ENCODE measurements at regions not wholly inside any gene's neighbourhood (a gene's known extent, or its start where the extent isn't known, plus 50 kb on each side); places are given as distances from the start of the nearest gene placed in this dataset.
"Not testable (repeated sequence)": the region's sequence is repeated elsewhere in the genome, so short reads cannot be mapped to it uniquely, and the experiment has no call there.

GRCh38 chr4:120005527-120005926 is 61.1 kb downstream of the MAD2L1 start:
- H3K9me3 Mint-ChIP-seq = peaks cover 0 to 3% (median 0%) of the 10 kb centered on the region in 11 donors
- DNase-seq = no peak
- ChIA-PET CTCF (no interaction called here), POLR2A (no interaction called here)
- intact Hi-C loops (cut with micrococcal nuclease) = no loop called here
- Histone ChIP-seq H3K4me1 (ENCODE audit: control insufficient read depth in 2 of 2, insufficient read depth in 2 of 2, low read length in 2 of 2) (no peaks in the 10 kb centered on the region), H3K27ac (ENCODE audit: low read depth, low read length) (no peak overlapping the region), H3K9me3 (ENCODE audit: control insufficient read depth in 2 of 3, low read length in 3 of 3) (no peaks in the 10 kb centered on the region), H3K27me3 (ENCODE audit: control insufficient read depth in 2 of 2, insufficient read depth in 2 of 2, low read length in 2 of 2) (no peaks in the 10 kb centered on the region), H3K36me3 (ENCODE audit: control insufficient read depth in 2 of 3, insufficient read depth in 3 of 3, low read length in 3 of 3) (no peaks in the 10 kb centered on the region), H3K4me3 (ENCODE audit: low read length) (no peak overlapping the region)
- ATAC-seq = no peak
- no peak overlapping the region for H3K27ac Mint-ChIP-seq
- H3K36me3 Mint-ChIP-seq = no peaks in the 10 kb centered on the region
- H3K27me3 Mint-ChIP-seq = peaks cover 4 to 29% (median 11%) of the 10 kb centered on the region in 5 donors
- H3K4me1 Mint-ChIP-seq = no peaks in the 10 kb centered on the region
- H3K4me3 Mint-ChIP-seq = no peak overlapping the region

- Histone ChIP-seq H3K9me3 (ENCODE audit: control insufficient read depth in 2 of 3, low read length in 3 of 3) (no peaks in the 10 kb centered on the region), H3K36me3 (ENCODE audit: control insufficient read depth in 2 of 3, insufficient read depth in 3 of 3, low read length in 3 of 3) (no peaks in the 10 kb centered on the region), H3K27ac (ENCODE audit: low read depth, low read length) (no peak overlapping the region), H3K27me3 (ENCODE audit: control insufficient read depth in 2 of 2, insufficient read depth in 2 of 2, low read length in 2 of 2) (no peaks in the 10 kb centered on the region), H3K4me3 (ENCODE audit: low read length) (no peak overlapping the region), H3K4me1 (ENCODE audit: control insufficient read depth in 2 of 2, insufficient read depth in 2 of 2, low read length in 2 of 2) (no peaks in the 10 kb centered on the region)
- Mint-ChIP-seq H3K9me3 (peaks cover 0 to 3% (median 0%) of the 10 kb centered on the region in 11 donors), H3K36me3 (no peaks in the 10 kb centered on the region), H3K4me3 (no peak overlapping the region), H3K27me3 (peaks cover 4 to 29% (median 11%) of the 10 kb centered on the region in 5 donors), H3K27ac (no peak overlapping the region), H3K4me1 (no peaks in the 10 kb centered on the region)
- intact Hi-C loops (cut with micrococcal nuclease) = no loop called here
- no peak for DNase-seq
- ChIA-PET CTCF (no interaction called here), POLR2A (no interaction called here)
- no peak for ATAC-seq
Measured at GRCh38 chr4:120005076-120005475, 61.6 kb downstream of the MAD2L1 start.

- intact Hi-C loops (cut with micrococcal nuclease) = no loop called here
- peaks cover 2 to 36% (median 11%) of the 10 kb centered on the region in 5 donors for H3K27me3 Mint-ChIP-seq
- peaks cover 0 to 3% (median 0%) of the 10 kb centered on the region in 11 donors for H3K9me3 Mint-ChIP-seq
- H3K4me3 ChIP-seq (ENCODE audit: low read length) = no peak overlapping the region
- no peaks in the 10 kb centered on the region for H3K27me3 ChIP-seq (ENCODE audit: control insufficient read depth in 2 of 2, insufficient read depth in 2 of 2, low read length in 2 of 2)
- no peak overlapping the region for H3K27ac ChIP-seq (ENCODE audit: low read depth, low read length)
- POLR2A ChIA-PET = no interaction called here
- CTCF ChIA-PET = no interaction called here
- H3K9me3 ChIP-seq (ENCODE audit: control insufficient read depth in 2 of 3, low read length in 3 of 3) = no peaks in the 10 kb centered on the region
- H3K27ac Mint-ChIP-seq = no peak overlapping the region
- H3K4me1 Mint-ChIP-seq = no peaks in the 10 kb centered on the region
- no peak for ATAC-seq
- no peaks in the 10 kb centered on the region for H3K4me1 ChIP-seq (ENCODE audit: control insufficient read depth in 2 of 2, insufficient read depth in 2 of 2, low read length in 2 of 2)
- no peaks in the 10 kb centered on the region for H3K36me3 Mint-ChIP-seq
- DNase-seq = no peak
- H3K36me3 ChIP-seq (ENCODE audit: control insufficient read depth in 2 of 3, insufficient read depth in 3 of 3, low read length in 3 of 3) = no peaks in the 10 kb centered on the region
- H3K4me3 Mint-ChIP-seq = no peak overlapping the region
Measured at GRCh38 chr4:120004054-120004453, 62.6 kb downstream of the MAD2L1 start.

- H3K27ac Mint-ChIP-seq = no peak overlapping the region
- H3K27ac ChIP-seq (ENCODE audit: low read depth, low read length) = no peak overlapping the region
- no peaks in the 10 kb centered on the region for H3K36me3 ChIP-seq (ENCODE audit: control insufficient read depth in 2 of 3, insufficient read depth in 3 of 3, low read length in 3 of 3)
- H3K27me3 Mint-ChIP-seq = peaks cover 2 to 35% (median 10%) of the 10 kb centered on the region in 5 donors
- no peaks in the 10 kb centered on the region for H3K36me3 Mint-ChIP-seq
- POLR2A ChIA-PET = no interaction called here
- H3K4me1 ChIP-seq (ENCODE audit: control insufficient read depth in 2 of 2, insufficient read depth in 2 of 2, low read length in 2 of 2) = no peaks in the 10 kb centered on the region
- no peaks in the 10 kb centered on the region for H3K27me3 ChIP-seq (ENCODE audit: control insufficient read depth in 2 of 2, insufficient read depth in 2 of 2, low read length in 2 of 2)
- no peaks in the 10 kb centered on the region for H3K9me3 ChIP-seq (ENCODE audit: control insufficient read depth in 2 of 3, low read length in 3 of 3)
- no peak overlapping the region for H3K4me3 ChIP-seq (ENCODE audit: low read length)
- intact Hi-C loops (cut with micrococcal nuclease) = no loop called here
- H3K4me1 Mint-ChIP-seq = no peaks in the 10 kb centered on the region
- DNase-seq = no peak
- H3K4me3 Mint-ChIP-seq = no peak overlapping the region
- CTCF ChIA-PET = no interaction called here
- no peak for ATAC-seq
- H3K9me3 Mint-ChIP-seq = peaks cover 0 to 3% (median 0%) of the 10 kb centered on the region in 11 donors
Measured at GRCh38 chr4:120003193-120003592, 63.5 kb downstream of the MAD2L1 start.

- DNase-seq = no peak
- POLR2A ChIA-PET = no interaction called here
- Mint-ChIP-seq H3K27ac (no peak overlapping the region), H3K4me1 (peaks cover 0 to 1% (median 0%) of the 10 kb centered on the region in 7 donors), H3K36me3 (no peaks in the 10 kb centered on the region), H3K27me3 (peaks cover 2 to 30% (median 5%) of the 10 kb centered on the region in 5 donors), H3K9me3 (no peaks in the 10 kb centered on the region), H3K4me3 (no peak overlapping the region)
- no peak overlapping the region for H3K27ac ChIP-seq (ENCODE audit: low read depth, low read length)
- CTCF ChIA-PET = no interaction called here
- H3K36me3 ChIP-seq (ENCODE audit: control insufficient read depth in 2 of 3, insufficient read depth in 3 of 3, low read length in 3 of 3) = no peaks in the 10 kb centered on the region
- no peaks in the 10 kb centered on the region for H3K4me1 ChIP-seq (ENCODE audit: control insufficient read depth in 2 of 2, insufficient read depth in 2 of 2, low read length in 2 of 2)
- intact Hi-C loops (cut with micrococcal nuclease) = no loop called here
- no peak overlapping the region for H3K4me3 ChIP-seq (ENCODE audit: low read length)
- no peaks in the 10 kb centered on the region for H3K27me3 ChIP-seq (ENCODE audit: control insufficient read depth in 2 of 2, insufficient read depth in 2 of 2, low read length in 2 of 2)
- no peaks in the 10 kb centered on the region for H3K9me3 ChIP-seq (ENCODE audit: control insufficient read depth in 2 of 3, low read length in 3 of 3)
- no peak for ATAC-seq
Measured at GRCh38 chr4:120001850-120002249, 64.8 kb downstream of the MAD2L1 start.

- H3K36me3 ChIP-seq (ENCODE audit: control insufficient read depth in 2 of 3, insufficient read depth in 3 of 3, low read length in 3 of 3) = no peaks in the 10 kb centered on the region
- DNase-seq = no peak
- H3K4me3 ChIP-seq (ENCODE audit: low read length) = no peak overlapping the region
- CTCF ChIA-PET = no interaction called here
- no peaks in the 10 kb centered on the region for H3K9me3 Mint-ChIP-seq
- no peak overlapping the region for H3K27ac Mint-ChIP-seq
- H3K9me3 ChIP-seq (ENCODE audit: control insufficient read depth in 2 of 3, low read length in 3 of 3) = no peaks in the 10 kb centered on the region
- H3K27me3 ChIP-seq (ENCODE audit: control insufficient read depth in 2 of 2, insufficient read depth in 2 of 2, low read length in 2 of 2) = no peaks in the 10 kb centered on the region
- peaks cover 2 to 30% (median 5%) of the 10 kb centered on the region in 5 donors for H3K27me3 Mint-ChIP-seq
- H3K4me1 Mint-ChIP-seq = peaks cover 0 to 1% (median 0%) of the 10 kb centered on the region in 7 donors
- no peak overlapping the region for H3K4me3 Mint-ChIP-seq
- intact Hi-C loops (cut with micrococcal nuclease) = no loop called here
- no peaks in the 10 kb centered on the region for H3K36me3 Mint-ChIP-seq
- no peaks in the 10 kb centered on the region for H3K4me1 ChIP-seq (ENCODE audit: control insufficient read depth in 2 of 2, insufficient read depth in 2 of 2, low read length in 2 of 2)
- H3K27ac ChIP-seq (ENCODE audit: low read depth, low read length) = no peak overlapping the region
- POLR2A ChIA-PET = no interaction called here
- no peak for ATAC-seq
Measured at GRCh38 chr4:120000591-120001296, 65.9 kb downstream of the MAD2L1 start.

GRCh38 chr4:119996024-119996423 is 70.6 kb downstream of the MAD2L1 start:
- H3K27me3 Mint-ChIP-seq = peaks cover 0 to 20% (median 10%) of the 10 kb centered on the region in 5 donors
- DNase-seq; H3K27ac ChIP-seq (ENCODE audit: low read depth, low read length); CTCF ChIA-PET; POLR2A ChIA-PET; H3K4me3 ChIP-seq (ENCODE audit: low read length); H3K9me3 ChIP-seq (ENCODE audit: control insufficient read depth in 2 of 3, low read length in 3 of 3); H3K36me3 ChIP-seq (ENCODE audit: control insufficient read depth in 2 of 3, insufficient read depth in 3 of 3, low read length in 3 of 3); H3K4me1 ChIP-seq (ENCODE audit: control insufficient read depth in 2 of 2, insufficient read depth in 2 of 2, low read length in 2 of 2); H3K4me3 Mint-ChIP-seq; H3K27me3 ChIP-seq (ENCODE audit: control insufficient read depth in 2 of 2, insufficient read depth in 2 of 2, low read length in 2 of 2); intact Hi-C loops (cut with micrococcal nuclease); ATAC-seq; H3K27ac Mint-ChIP-seq; H3K9me3 Mint-ChIP-seq; H3K4me1 Mint-ChIP-seq; H3K36me3 Mint-ChIP-seq: not testable (repeated sequence)

Data from naive thymus-derived CD4-positive, alpha-beta T cell (primary cell).